HG03460 (cell line): ENCODE measurements at regions not wholly inside any gene's neighbourhood (a gene's known extent, or its start where the extent isn't known, plus 50 kb on each side); places are given as distances from the start of the nearest gene placed in this dataset.
"Not testable (repeated sequence)": the region's sequence is repeated elsewhere in the genome, so short reads cannot be mapped to it uniquely, and the experiment has no call there.

Source experiments
- ATAC-seq: cut with Tn5 transposase; IDR thresholded peaks from one replicate; pipeline ENCODE4 v1.9.1; 2021; ENCODE audit not compliant: unreplicated experiment

GRCh38 chr6:167392631-167393316 is 67.9 kb downstream of the TTLL2 start:
- no peak for ATAC-seq

- no peak for ATAC-seq
These were observed 68.8 kb downstream of the TTLL2 start for GRCh38 chr6:167393731-167394130.

- ATAC-seq: no peak
These were observed 69.5 kb downstream of the TTLL2 start for GRCh38 chr6:167394339-167394738.

- ATAC-seq: no peak
These were observed 69.9 kb downstream of the TTLL2 start for GRCh38 chr6:167394820-167395219.

GRCh38 chr6:167396068-167396658 is 71.3 kb downstream of the TTLL2 start:
- no peak for ATAC-seq

- no peak for ATAC-seq
These were observed 72.0 kb downstream of the TTLL2 start for GRCh38 chr6:167396659-167397490.

- no peak for ATAC-seq
These were observed 72.8 kb downstream of the TTLL2 start for GRCh38 chr6:167397712-167398111.

GRCh38 chr6:167398214-167399050 is 73.5 kb downstream of the TTLL2 start:
- no peak for ATAC-seq

GRCh38 chr6:167399051-167399387 is 74.1 kb downstream of the TTLL2 start:
- ATAC-seq: no peak

GRCh38 chr6:167399599-167399998 is 74.7 kb downstream of the TTLL2 start:
- no peak for ATAC-seq

- no peak for ATAC-seq
These were observed 75.7 kb downstream of the TTLL2 start for GRCh38 chr6:167400482-167401138.

GRCh38 chr6:167401525-167402194 is 76.8 kb downstream of the TTLL2 start:
- ATAC-seq: no peak

GRCh38 chr6:167402195-167402686 is 77.4 kb downstream of the TTLL2 start:
- ATAC-seq: no peak

- ATAC-seq: no peak
These were observed 78.5 kb downstream of the TTLL2 start for GRCh38 chr6:167403427-167403826.

- no peak for ATAC-seq
These were observed 79.6 kb downstream of the TTLL2 start for GRCh38 chr6:167404385-167405049.

GRCh38 chr6:167405778-167406532 is 81.1 kb downstream of the TTLL2 start:
- ATAC-seq: no peak

- ATAC-seq: not testable (repeated sequence)
These were observed 81.8 kb downstream of the TTLL2 start for GRCh38 chr6:167406533-167407238.
